ENCODE measurements at regions not wholly inside any gene's neighbourhood (a gene's known extent, or its start where the extent isn't known, plus 50 kb on each side); places are given as distances from the start of the nearest gene placed in this dataset.
"Not testable (repeated sequence)": the region's sequence is repeated elsewhere in the genome, so short reads cannot be mapped to it uniquely, and the experiment has no call there.

GRCh38 chr21:6499128-6499826, 4022.1 kb upstream of the TPTE start:
- TF ChIP-seq, protein P1, sequence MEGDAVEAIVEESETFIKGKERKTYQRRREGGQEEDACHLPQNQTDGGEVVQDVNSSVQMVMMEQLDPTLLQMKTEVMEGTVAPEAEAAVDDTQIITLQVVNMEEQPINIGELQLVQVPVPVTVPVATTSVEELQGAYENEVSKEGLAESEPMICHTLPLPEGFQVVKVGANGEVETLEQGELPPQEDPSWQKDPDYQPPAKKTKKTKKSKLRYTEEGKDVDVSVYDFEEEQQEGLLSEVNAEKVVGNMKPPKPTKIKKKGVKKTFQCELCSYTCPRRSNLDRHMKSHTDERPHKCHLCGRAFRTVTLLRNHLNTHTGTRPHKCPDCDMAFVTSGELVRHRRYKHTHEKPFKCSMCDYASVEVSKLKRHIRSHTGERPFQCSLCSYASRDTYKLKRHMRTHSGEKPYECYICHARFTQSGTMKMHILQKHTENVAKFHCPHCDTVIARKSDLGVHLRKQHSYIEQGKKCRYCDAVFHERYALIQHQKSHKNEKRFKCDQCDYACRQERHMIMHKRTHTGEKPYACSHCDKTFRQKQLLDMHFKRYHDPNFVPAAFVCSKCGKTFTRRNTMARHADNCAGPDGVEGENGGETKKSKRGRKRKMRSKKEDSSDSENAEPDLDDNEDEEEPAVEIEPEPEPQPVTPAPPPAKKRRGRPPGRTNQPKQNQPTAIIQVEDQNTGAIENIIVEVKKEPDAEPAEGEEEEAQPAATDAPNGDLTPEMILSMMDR (IDR thresholded peaks at IDR 0.05) = not testable (repeated sequence)
- not testable (repeated sequence) for TF ChIP-seq POLR2A (IDR thresholded peaks at IDR 0.05)
